DOHH2 (cell line): ENCODE measurements at regions not wholly inside any gene's neighbourhood (a gene's known extent, or its start where the extent isn't known, plus 50 kb on each side); places are given as distances from the start of the nearest gene placed in this dataset.

Experiments used
- H3F3A ChIP-seq: fragments of 200-600 bp; sonication (generic), shearing (Covaris generic); 2 replicates; pipeline ENCODE4 v1.6.0; 2016; ENCODE audit warnings: antibody characterized with exemption, mild to moderate bottlenecking; ENCODE audit not compliant: control insufficient read depth, insufficient read depth
- H3K27ac ChIP-seq: fragments of 200-600 bp; sonication (generic); 2 replicates; pipeline ENCODE4 v1.5.1; 2014; ENCODE audit warnings: low read depth, mild to moderate bottlenecking, low read length, moderate library complexity
- H3K27me3 ChIP-seq: fragments of 200-600 bp; sonication (generic); 2 replicates; pipeline ENCODE4 v1.6.1; 2014; ENCODE audit warnings: mild to moderate bottlenecking, low read length, mixed read lengths; ENCODE audit not compliant: control insufficient read depth
- H3K36me3 ChIP-seq: fragments of 200-600 bp; sonication (generic); 2 replicates; pipeline ENCODE4 v1.6.1; 2014; ENCODE audit warnings: mild to moderate bottlenecking, low read length, moderate library complexity, mixed read lengths; ENCODE audit not compliant: control insufficient read depth
- H3K4me1 ChIP-seq: fragments of 200-600 bp; sonication (generic); 2 replicates; pipeline ENCODE4 v1.6.1; 2014; ENCODE audit warnings: mild to moderate bottlenecking, low read length, mixed read lengths; ENCODE audit not compliant: control insufficient read depth
- H3K4me2 ChIP-seq: fragments of 200-600 bp; sonication (generic); 2 replicates; pipeline ENCODE4 v1.6.0; 2014; ENCODE audit warnings: mild to moderate bottlenecking, low read length, moderate library complexity
- H3K4me3 ChIP-seq: fragments of 200-600 bp; sonication (generic); 2 replicates; pipeline ENCODE4 v1.5.1; 2014; ENCODE audit warnings: mild to moderate bottlenecking, low read length, mixed read lengths
- H3K79me2 ChIP-seq: fragments of 200-600 bp; sonication (generic); 2 replicates; pipeline ENCODE4 v1.6.1; 2014; ENCODE audit warnings: mild to moderate bottlenecking, low read length, mixed read lengths; ENCODE audit not compliant: control insufficient read depth
- H3K9me2 ChIP-seq: fragments of 200-600 bp; sonication (generic); replicated peaks from 2 replicates; pipeline ENCODE4 v1.6.1; 2014; ENCODE audit warnings: mild to moderate bottlenecking, low read length, mixed read lengths; ENCODE audit not compliant: control insufficient read depth
- H3K9me3 ChIP-seq: fragments of 200-600 bp; sonication (generic); 2 replicates; pipeline ENCODE4 v1.6.1; 2014; ENCODE audit warnings: antibody characterized with exemption, low read length, mixed read lengths; ENCODE audit not compliant: control insufficient read depth, insufficient read depth
- H4K20me1 ChIP-seq: fragments of 200-600 bp; sonication (generic); 2 replicates; pipeline ENCODE4 v1.6.0; 2014; ENCODE audit warnings: low read depth, mild to moderate bottlenecking, antibody characterized with exemption, low read length, moderate library complexity; ENCODE audit not compliant: control insufficient read depth, insufficient read depth
- EZH2phosphoT487 ChIP-seq: fragments of 200-600 bp; sonication (generic); IDR thresholded peaks from 2 replicates; pipeline ENCODE4 v1.6.1; 2017; ENCODE audit warnings: borderline replicate concordance, mild to moderate bottlenecking, antibody characterized with exemption, low read length, moderate library complexity, mixed read lengths
- TF ChIP-seq, protein P1 (sequence below): fragments of 200-600 bp; sonication (generic); IDR thresholded peaks from one replicate; pipeline ENCODE4 v1.5.1; 2014; ENCODE audit warnings: antibody characterized with exemption, mild to moderate bottlenecking, low read depth, low read length; ENCODE audit not compliant: poor library complexity, severe bottlenecking

- Histone ChIP-seq H3K27me3 (no peaks in the 10 kb centered on the region), H3K9me2 (no peaks in the 10 kb centered on the region; the same call in 1 of the 2 replicates), H3K4me1 (no peaks in the 10 kb centered on the region), H3K36me3 (no peaks in the 10 kb centered on the region), H3K4me3 (no peak overlapping the region), H3K27ac (no peak overlapping the region), H4K20me1 (no peaks in the 10 kb centered on the region), H3K4me2 (no peak overlapping the region), H3K79me2 (no peaks in the 10 kb centered on the region), H3F3A (no peaks in the 10 kb centered on the region), H3K9me3 (no peaks in the 10 kb centered on the region)
- TF ChIP-seq, protein P1, sequence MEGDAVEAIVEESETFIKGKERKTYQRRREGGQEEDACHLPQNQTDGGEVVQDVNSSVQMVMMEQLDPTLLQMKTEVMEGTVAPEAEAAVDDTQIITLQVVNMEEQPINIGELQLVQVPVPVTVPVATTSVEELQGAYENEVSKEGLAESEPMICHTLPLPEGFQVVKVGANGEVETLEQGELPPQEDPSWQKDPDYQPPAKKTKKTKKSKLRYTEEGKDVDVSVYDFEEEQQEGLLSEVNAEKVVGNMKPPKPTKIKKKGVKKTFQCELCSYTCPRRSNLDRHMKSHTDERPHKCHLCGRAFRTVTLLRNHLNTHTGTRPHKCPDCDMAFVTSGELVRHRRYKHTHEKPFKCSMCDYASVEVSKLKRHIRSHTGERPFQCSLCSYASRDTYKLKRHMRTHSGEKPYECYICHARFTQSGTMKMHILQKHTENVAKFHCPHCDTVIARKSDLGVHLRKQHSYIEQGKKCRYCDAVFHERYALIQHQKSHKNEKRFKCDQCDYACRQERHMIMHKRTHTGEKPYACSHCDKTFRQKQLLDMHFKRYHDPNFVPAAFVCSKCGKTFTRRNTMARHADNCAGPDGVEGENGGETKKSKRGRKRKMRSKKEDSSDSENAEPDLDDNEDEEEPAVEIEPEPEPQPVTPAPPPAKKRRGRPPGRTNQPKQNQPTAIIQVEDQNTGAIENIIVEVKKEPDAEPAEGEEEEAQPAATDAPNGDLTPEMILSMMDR: no peak
- no peak for TF ChIP-seq EZH2phosphoT487
These were observed 113.6 kb upstream of the SOX6 start for GRCh38 chr11:16469968-16470367.

DNA sequence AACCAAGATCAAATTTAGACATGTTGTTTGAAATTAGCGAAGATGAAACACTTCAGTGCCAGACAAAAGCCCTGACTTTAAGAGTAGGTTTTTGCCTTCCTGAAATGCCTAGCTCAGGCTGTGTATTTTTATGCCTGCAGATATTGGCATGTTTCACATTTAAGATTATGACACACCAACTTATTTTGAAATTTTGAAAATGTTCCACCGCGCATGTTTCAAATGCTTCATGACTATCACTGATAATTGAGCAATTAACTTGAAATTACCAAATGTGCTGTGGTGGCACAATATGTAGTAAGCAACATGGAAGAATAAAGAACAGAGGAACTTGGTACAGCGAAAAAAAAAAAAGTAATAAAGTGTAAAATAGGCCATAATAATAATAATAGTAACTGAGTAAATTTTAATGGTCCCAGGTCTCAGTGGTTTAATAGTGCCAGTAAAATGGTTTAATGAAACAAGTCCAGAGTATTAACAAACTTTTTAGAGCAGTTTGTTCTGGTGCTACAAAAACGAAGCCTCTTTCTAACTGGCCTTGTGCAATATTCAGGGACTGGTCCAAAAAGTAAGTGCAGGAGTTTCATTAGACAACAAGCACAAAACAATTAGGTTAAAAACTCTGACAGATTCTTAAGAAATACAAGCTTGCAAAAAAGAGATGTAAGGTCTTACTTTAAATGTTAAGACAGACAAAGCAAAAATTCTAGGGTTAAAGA, 112.5 kb upstream of the SOX6 start:
- Histone ChIP-seq H3K4me2 (no peak overlapping the region), H3K9me2 (no peaks in the 10 kb centered on the region), H3K79me2 (no peaks in the 10 kb centered on the region), H3K9me3 (no peaks in the 10 kb centered on the region), H3K4me3 (no peak overlapping the region), H3K27me3 (no peaks in the 10 kb centered on the region), H3K27ac (no peak overlapping the region), H3K36me3 (no peaks in the 10 kb centered on the region), H3F3A (no peaks in the 10 kb centered on the region), H3K4me1 (no peaks in the 10 kb centered on the region), H4K20me1 (no peaks in the 10 kb centered on the region)
- no peak for TF ChIP-seq EZH2phosphoT487
- TF ChIP-seq, protein P1: no peak

- Histone ChIP-seq H3K79me2 (no peaks in the 10 kb centered on the region), H3K4me2 (no peak overlapping the region), H3K36me3 (no peaks in the 10 kb centered on the region), H3K27me3 (no peaks in the 10 kb centered on the region), H3K4me3 (no peak overlapping the region), H3K9me3 (no peaks in the 10 kb centered on the region), H3F3A (no peaks in the 10 kb centered on the region), H3K9me2 (no peaks in the 10 kb centered on the region), H3K27ac (no peak overlapping the region), H3K4me1 (no peaks in the 10 kb centered on the region), H4K20me1 (no peaks in the 10 kb centered on the region)
- TF ChIP-seq EZH2phosphoT487: no peak
- TF ChIP-seq, protein P1: no peak
These were observed 104.2 kb upstream of the SOX6 start for GRCh38 chr11:16460508-16460907.

- no peaks in the 10 kb centered on the region for H3K4me1 ChIP-seq
- H3K4me3 ChIP-seq: no peak overlapping the region
- no peak overlapping the region for H3K27ac ChIP-seq
- TF ChIP-seq, protein P1: no peak
- TF ChIP-seq EZH2phosphoT487: no peak
- no peaks in the 10 kb centered on the region for H3K27me3 ChIP-seq
- H3F3A ChIP-seq: no peaks in the 10 kb centered on the region
- H4K20me1 ChIP-seq: no peaks in the 10 kb centered on the region
- H3K9me2 ChIP-seq: no peaks in the 10 kb centered on the region
- H3K36me3 ChIP-seq: no peaks in the 10 kb centered on the region
- no peaks in the 10 kb centered on the region for H3K79me2 ChIP-seq
- no peak overlapping the region for H3K4me2 ChIP-seq
- H3K9me3 ChIP-seq: no peaks in the 10 kb centered on the region
These were observed 100.0 kb upstream of the SOX6 start for GRCh38 chr11:16456366-16456765.
